HEK293 (cell line): ENCODE measurements at regions not wholly inside any gene's neighbourhood (a gene's known extent, or its start where the extent isn't known, plus 50 kb on each side); places are given as distances from the start of the nearest gene placed in this dataset.

Source experiments
- CTCF ChIP-seq: fragments of 450-650 bp; formaldehyde crosslinking; IDR thresholded peaks from 2 replicates; pipeline ENCODE4 v1.5.1; 2016; ENCODE audit warnings: missing biosample characterization, missing genetic modification characterization
- MZF1 ChIP-seq: fragments of 450-650 bp; formaldehyde crosslinking; IDR thresholded peaks from 2 replicates; pipeline ENCODE4 v1.5.1; 2017; ENCODE audit warnings: missing biosample characterization, missing genetic modification characterization, borderline replicate concordance
- PRDM4 ChIP-seq: fragments of 450-650 bp; formaldehyde crosslinking; IDR thresholded peaks from 2 replicates; pipeline ENCODE4 v1.5.1; 2017; ENCODE audit warnings: missing biosample characterization, missing genetic modification characterization
- YY1 ChIP-seq: fragments of 450-650 bp; formaldehyde crosslinking; IDR thresholded peaks from 2 replicates; pipeline ENCODE4 v1.5.1; 2018; ENCODE audit warnings: missing biosample characterization, missing genetic modification characterization
- ZBTB1 ChIP-seq: fragments of 450-650 bp; formaldehyde crosslinking; IDR thresholded peaks from 2 replicates; pipeline ENCODE4 v1.5.1; 2016; ENCODE audit warnings: missing biosample characterization, missing genetic modification characterization
- ZBTB26 ChIP-seq: fragments of 450-650 bp; formaldehyde crosslinking; optimal IDR thresholded peaks from 2 replicates; pipeline ENCODE3; 2016; ENCODE audit warnings: missing biosample characterization, mild to moderate bottlenecking, missing genetic modification characterization
- ZNF239 ChIP-seq: fragments of 450-650 bp; formaldehyde crosslinking; IDR thresholded peaks from 2 replicates; pipeline ENCODE4 v1.5.1; 2016; ENCODE audit warnings: missing biosample characterization, missing genetic modification characterization
- ZNF398 ChIP-seq: fragments of 450-650 bp; formaldehyde crosslinking; IDR thresholded peaks from 2 replicates; pipeline ENCODE4 v1.5.1; 2017; ENCODE audit warnings: missing biosample characterization, missing genetic modification characterization
- ZNF664 ChIP-seq: fragments of 450-650 bp; formaldehyde crosslinking; IDR thresholded peaks from 2 replicates; pipeline ENCODE4 v1.5.1; 2016; ENCODE audit warnings: missing biosample characterization, missing genetic modification characterization
- ZNF692 ChIP-seq: fragments of 450-650 bp; formaldehyde crosslinking; IDR thresholded peaks from 2 replicates; pipeline ENCODE4 v1.5.1; 2016; ENCODE audit warnings: missing biosample characterization, missing genetic modification characterization
- ZNF76 ChIP-seq: fragments of 450-650 bp; formaldehyde crosslinking; IDR thresholded peaks from 2 replicates; pipeline ENCODE4; 2016; ENCODE audit warnings: low read depth, missing biosample characterization, missing genetic modification characterization, borderline replicate concordance
- ZXDB ChIP-seq: fragments of 450-650 bp; formaldehyde crosslinking; IDR thresholded peaks from 2 replicates; pipeline ENCODE4 v1.5.1; 2016; ENCODE audit warnings: missing biosample characterization, missing genetic modification characterization

- TF ChIP-seq CTCF (tag by site-specific recombination) (no peak), ZNF398 (tag by site-specific recombination) (no peak), ZNF76 (no peak), ZBTB26 (no peak), ZXDB (tag by site-specific recombination) (no peak), MZF1 (tag by site-specific recombination) (no peak), ZBTB1 (tag by site-specific recombination) (no peak), ZNF664 (tag by site-specific recombination) (no peak), ZNF239 (tag by site-specific recombination) (no peak), YY1 (no peak), ZNF692 (tag by site-specific recombination) (peak; percentile 68; the same call in 1 of the 2 replicates), PRDM4 (tag by site-specific recombination) (no peak)
Observed at GRCh38 chr3:72145506-72146380, 360.8 kb upstream of the PROK2 start.
